NCI-H82 treated with DMSO at 0.1 percent for 48 hours (cell line): ENCODE measurements at regions not wholly inside any gene's neighbourhood (a gene's known extent, or its start where the extent isn't known, plus 50 kb on each side); places are given as distances from the start of the nearest gene placed in this dataset.
A peak's percentile ranks its signal among the peaks of the same experiment; 100 is the strongest.
"Not testable (repeated sequence)": the region's sequence is repeated elsewhere in the genome, so short reads cannot be mapped to it uniquely, and the experiment has no call there.

Experiments used
- DNase-seq: peaks from one replicate; lab custom pipeline; 2025; ENCODE audit not compliant: unreplicated experiment; lab: John Stamatoyannopoulos, UW

DNA sequence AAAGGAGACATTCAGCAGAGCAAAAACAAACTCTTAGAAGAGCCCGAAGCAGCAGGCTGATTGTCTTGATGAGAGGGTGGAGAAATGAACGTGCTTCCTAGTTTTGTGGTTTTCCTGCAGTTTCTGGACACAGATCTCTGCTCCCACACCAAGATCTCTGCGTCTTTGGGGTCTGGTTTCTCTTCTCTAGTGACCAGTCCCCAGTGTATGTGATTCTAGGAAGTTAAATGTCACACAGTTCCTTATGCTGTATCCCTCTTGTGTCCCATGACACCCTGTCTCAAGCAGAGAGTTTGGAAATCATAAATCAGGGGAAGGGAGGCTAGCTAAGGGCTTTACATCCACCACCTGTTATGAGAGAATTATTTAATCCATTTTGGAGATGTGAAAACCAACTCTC lies 55.4 kb upstream of the KLF14 start:
- DNase-seq, result no peak

DNA sequence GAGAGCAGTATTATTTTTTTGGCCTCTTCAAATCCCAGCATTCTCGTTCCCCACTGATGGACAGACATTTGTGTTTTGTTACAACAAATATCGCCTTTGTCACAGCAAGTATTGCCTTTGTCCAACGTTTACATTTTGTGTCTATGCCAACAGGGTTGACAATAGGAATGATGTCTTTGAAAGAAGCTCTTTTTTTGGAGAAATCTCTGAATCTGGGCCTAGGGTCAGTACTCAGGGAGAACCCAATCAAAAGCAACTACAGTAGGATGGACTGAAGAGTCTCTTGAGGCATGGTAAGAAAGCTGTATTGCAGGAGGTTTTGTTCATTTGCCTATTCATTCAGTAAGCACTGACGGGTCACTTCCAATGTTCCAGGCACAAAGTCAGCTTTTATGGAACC lies 57.7 kb upstream of the KLF14 start:
- DNase-seq, result no peak

DNA sequence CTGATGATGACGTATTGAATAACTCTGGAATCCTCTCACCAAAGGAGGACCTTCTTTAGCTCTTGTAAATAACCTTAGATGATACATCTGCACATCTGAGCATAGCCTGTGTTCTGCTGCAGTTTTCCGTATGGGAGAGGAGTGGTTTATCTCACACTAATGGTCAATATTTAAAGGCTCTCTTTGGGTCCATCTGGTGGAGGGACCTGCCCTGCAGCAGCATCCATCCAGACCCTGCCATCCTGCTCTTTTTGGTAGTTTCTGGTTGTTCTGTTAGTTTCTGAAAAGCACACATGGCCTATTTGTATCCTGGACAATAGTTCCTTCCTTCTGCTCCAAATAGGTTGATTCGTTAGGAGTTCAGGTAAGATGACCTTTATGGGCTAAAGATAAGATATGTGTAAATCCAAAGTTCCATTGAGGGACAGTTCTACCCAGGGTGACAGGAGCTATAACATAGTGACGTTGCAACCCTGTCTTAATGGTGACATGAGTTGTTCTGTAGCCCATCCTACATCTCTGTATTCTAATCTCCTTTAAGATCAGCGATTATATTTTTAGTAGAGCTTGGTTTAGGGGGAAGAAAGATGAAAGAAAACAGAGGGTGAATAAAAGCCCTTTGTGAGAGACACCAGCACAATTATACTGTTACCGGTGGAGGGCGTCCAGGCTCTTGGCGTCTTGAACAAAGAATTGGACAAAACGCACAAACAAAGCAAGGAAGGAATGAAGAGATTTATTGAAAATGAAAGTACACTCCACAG lies 60.0 kb upstream of the KLF14 start:
- DNase-seq, result no peak

DNA sequence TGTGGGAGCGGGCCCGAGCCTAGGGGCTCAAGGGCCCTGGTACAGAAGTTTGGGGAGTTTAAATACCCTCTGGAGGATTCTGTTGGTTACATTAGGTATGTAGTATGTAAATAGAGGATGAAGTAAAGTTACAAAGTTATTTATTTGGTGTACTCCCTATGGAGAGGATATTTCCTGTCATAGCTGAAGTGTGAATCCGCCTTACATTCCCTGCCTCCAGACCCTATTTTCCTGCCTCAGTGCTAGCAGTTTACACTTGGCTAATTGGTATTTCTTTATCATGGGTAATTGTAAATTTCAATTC lies 60.6 kb upstream of the KLF14 start:
- no peak for DNase-seq

DNA sequence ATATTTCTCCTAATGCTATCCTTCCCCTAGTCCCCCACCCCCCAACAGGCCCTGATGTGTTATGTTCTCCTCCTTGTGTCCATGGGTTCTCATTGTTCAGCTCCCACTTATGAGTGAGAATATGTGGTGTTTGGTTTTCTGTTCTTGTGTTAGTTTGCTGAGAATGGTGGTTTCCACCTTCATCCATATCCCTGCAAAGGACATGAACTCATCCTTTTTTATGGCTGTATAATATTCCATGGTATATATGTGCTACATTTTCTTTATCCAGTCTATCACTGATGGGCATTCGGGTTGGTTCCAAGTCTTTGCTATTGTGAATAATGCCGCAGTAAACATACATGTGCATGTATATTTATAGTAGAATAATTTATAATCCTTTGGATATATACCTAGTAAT lies 62.4 kb upstream of the KLF14 start:
- not testable (repeated sequence) for DNase-seq

DNA sequence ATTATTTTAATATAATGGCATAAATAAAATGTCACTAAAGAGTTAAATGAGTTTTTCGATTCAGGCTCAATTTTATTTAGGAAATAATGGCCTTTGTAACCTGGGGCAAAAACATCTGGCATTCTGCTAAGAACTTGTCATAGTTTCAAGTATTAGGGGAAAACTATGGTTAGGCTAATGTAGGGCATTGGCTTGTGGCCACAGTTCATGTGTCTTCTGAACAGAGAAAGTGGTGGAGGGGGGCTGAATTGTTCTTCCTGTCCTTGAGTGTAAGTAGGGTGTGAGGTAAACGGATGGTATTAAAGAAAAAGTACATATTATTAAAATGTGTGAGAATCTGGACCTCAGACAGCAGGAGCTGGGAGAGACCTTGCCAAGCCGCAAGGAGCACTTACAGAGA lies 69.1 kb upstream of the KLF14 start:
- DNase-seq, result no peak

DNA sequence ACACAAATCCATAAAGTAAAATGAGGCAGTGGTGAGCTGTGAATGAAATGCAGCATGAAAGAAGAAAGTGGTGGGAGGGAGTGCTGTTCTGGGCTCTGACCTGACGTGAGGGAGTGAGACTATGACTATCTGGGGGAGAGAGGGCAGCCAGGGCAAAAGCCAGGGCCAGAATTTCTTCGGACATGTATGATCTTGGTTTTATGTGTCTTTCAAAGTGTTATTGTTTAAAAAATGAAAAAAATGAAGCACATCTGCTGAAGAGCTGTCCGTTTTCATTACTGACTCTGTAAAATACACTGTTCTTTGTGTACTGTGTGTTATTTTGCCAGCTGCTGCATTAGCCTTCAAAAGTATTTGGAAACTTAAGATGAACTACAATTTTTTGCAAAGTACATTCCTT lies 70.2 kb upstream of the KLF14 start:
- DNase-seq, result no peak

DNA sequence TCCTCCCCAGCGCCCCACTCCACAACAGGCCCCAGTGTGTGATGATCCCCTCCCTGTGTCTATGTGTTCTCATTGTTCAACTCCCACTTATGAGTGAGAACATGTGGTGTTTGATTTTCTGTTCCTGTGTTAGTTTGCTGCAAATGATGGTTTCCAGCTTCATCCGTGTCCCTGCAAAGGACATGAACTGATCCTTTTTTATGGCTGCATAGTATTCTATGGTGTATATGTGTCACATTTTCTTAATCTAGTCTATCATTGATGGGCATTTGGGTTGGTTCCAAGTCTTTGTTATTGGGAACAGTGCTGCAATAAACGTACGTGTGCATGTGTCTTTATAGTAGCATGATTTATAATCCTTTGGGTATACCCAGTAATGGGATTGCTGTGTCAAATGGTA lies 78.8 kb upstream of the KLF14 start:
- DNase-seq, result not testable (repeated sequence)

DNA sequence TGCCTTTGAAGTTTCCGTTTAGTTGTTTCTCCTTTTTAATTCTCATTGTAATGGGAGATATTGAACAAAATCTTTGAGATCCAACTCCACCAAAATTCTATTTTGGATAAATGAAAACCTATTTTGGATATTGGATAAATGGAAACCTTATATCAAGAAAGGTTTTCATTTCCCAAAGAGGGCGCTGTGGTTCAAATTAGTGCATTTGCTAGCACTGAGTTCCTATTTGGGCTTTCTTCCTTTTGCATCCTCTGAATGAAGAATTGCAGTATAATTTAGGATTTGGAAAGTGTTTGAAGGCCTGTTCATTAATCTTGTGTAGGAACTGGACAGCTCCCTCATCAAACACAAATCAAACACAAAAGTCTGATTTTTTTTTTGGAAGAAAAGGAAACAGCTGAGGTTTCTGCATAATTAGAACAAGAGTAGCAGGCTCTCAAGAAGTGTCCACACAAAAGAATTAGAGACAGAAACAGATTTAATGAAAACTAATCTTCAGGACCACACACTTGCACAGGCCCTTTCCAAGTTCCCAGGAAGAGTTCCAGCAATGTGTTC lies 80.8 kb upstream of the KLF14 start:
- no peak for DNase-seq

DNA sequence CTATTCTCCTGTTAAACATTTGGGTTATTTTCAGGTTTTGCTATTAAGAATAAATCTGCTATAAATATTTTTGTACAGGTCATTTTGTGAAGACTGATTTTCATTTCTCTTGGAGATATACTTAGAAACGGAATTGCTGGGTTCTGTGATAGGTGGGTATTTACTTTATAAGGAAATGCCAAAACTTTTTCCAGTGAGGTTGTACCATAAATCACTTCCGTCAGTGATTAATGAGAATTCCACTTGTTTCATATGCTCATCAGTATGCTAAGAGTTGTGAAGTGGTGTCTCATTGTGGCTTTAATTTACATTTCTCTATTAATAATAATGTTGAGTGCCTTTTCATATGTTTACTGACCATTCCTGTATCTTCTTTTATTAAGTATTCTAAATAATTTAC lies 84.0 kb upstream of the KLF14 start:
- no peak for DNase-seq

DNA sequence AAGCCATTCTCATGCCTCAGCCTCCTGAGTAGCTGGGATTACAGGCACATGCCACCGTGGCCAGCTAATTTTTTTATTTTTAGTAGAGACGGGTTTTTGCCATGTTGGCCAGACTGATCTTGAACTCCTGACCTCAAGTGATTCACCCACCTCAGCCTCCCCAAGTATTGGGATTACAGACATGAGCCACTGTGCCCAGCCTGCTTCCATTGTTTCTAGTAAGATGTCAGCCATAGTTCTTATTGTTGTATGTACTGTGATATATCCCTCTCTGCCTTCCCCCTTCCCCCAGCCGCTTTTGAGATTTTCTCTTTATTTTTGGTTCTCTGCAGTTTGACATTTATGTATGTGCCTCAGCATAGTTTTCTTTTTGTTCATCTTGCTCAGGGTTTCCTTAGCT lies 87.9 kb upstream of the KLF14 start:
- DNase-seq, result no peak

DNA sequence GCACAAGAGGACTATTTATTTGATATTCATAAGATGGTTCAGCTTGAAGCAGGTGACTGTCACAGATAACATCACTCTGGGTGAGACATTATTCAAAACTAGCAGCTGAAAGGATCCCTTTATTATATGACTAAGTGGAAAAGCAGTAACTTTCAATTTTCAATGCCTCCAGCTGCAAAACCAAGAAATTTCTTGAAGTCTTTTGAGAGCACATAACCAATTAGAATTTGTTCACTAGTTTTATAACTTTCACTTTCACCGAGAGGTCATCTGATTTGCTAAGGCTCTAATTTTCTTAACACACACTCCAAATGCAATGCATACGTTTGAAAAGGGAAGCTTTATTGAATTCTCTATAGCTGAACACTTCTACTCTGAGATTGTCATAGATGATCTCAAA lies 88.6 kb upstream of the KLF14 start:
- no peak for DNase-seq

DNA sequence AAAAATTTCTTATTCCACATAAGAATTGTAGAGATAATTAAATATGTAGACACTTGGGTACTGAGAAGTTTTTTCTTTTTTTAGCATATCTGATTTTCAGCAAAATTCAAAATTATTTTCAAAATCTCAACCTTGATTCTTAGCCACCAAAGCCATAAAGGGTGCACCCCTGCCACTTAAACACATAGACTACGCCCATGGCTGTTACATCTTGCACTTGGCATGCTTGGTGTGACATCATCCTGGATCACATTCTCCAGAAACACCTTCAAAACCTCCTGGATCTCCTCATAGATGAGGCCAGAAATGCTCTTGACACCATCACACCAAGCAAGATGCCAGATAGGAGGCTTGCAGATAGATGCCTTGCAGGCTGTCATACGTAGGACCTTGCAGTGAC lies 89.1 kb upstream of the KLF14 start:
- DNase-seq, result no peak

DNA sequence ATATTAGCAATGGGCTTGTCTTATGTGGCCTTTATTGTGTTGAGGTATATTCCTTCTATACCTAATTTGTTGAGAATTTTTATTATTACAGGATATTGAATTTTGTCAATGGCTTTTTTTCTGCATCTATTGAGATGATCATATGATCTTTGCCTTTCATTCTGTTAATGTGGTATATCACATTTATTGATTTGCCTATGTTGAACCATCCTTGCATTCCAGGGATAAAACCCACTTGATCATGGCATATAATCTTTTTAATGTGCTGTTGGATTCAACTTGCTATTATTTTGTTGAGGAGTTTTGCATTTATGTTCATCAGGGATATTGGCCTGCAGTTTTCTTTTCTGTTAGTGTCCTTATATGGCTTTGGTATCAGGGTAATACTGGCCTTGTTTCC lies 91.8 kb upstream of the KLF14 start:
- no peak for DNase-seq

DNA sequence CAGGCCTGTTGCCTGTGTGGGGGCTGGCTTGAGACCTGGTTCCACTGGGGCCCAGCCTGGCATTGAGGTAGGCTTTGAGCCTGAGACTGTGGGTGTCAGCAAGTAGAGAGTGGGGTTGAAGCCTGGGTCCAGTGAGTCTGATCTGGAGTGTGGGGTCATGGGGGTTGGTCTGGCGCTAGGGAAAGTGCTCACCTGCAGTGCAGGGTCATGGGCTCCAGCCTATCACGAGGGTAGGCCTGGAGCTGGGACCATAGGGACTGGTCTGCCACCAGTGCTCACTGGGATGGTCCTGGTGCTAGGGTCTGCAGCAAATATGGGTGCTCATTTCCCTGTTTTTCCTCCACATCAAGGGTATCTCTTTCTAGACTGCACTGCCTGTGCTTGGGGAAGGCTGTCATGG lies 95.4 kb upstream of the KLF14 start:
- DNase-seq, result no peak

DNA sequence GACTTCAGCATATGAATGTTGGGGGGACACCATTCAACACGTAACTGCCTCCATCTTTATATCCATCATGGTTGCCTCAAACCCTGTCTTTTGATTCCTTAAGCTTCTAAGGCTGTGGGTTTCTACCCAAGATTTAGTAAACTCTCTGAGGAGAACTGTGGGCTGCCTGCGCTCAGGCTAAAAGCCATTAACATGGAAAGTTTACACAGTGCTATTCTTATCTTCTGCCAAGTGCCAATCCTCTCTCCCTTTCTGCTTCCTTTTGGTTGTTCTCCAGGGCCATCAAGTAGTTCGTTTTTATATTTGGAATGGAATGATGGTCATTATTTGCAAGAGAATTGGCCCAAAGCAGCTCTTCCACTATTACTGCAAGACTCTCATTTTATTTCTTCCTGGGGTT lies 97.3 kb upstream of the KLF14 start:
- no peak for DNase-seq

DNA sequence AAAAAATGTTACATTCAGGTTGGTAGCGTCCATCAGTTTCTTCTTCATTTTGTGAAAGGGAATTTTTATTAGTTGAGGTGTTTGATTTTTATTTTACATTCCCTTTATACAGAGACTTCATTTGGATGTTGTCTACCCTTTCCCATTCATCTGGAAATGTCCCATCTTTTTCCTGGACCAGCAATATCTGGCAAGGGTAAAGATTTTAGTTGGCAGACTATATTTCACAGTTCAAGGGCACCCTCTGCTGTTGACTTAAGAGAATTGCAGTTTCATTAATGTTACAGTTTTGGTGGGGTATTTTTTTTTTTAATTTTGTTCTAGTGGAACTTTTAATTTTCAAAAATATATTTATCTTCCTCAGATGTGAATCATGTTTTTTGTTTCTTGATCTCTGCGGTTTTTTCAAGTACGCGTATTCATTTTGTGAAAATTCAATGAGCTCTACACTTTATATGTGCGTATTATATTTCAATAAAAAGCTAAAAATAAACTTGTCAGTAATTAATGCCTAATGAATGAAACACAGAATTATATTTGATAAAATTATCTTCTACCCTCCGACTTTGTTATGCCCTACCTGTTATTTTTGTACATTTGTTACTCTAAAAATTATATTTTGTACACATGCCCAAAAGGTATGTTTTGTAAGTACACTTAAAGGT lies 97.9 kb upstream of the KLF14 start:
- DNase-seq, result peak; percentile 27

DNA sequence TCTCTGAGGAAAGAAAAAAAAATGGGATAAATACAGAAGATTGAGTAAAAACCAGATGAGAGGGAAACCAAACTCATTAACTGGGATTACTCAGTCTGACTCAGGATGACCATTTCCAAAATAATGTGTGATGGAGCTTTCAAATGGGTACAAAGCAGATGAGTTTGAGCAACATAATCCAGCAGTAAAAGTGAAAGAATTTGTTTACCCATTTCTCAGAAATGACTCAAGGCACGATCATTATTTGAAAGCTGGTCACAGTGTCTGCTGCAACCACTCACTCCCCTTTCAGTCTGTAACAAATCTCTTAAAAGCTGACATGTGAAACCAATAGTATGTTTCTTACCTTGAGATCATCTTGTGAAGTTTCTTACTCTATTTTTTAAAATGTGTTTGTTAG lies 104.7 kb upstream of the KLF14 start:
- no peak for DNase-seq

DNA sequence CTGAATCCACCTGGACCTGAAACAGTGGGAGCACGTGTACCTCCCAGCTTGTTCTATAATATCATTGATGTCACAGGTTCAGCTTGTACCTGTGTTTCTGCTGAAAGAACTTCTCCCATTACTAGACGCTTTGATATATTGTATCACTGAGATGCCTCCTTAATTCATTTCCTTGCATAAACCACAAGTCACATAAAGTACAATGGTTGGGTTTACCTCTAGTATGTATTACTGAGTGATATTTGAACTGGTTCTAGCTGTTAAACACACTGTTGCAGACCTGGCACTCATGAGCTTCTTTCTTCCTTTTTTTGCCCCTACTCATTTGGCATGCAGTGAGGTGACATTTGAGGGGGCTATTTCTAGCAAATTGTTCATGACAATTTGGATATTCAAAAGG lies 106.6 kb upstream of the KLF14 start:
- no peak for DNase-seq

DNA sequence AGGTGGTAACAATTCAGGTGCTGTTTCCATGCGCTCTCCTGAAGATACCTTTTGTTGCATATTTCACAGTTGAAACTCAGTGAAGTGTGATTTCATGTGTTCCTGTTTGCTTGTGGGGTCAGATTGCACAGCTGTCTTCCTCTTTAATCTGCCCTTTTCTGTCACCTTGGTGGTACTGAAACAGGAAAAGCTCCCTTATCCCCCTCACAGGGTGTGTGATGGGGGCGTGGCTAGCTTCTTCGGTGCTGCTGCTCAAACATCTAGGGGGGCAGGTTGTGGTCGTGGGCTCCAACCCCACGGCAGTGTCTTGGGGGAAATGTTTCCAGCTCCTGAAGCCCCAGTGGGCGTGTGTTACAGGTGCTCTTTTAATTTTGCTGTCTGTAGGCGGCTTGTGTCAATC lies 107.4 kb upstream of the KLF14 start:
- no peak for DNase-seq

DNA sequence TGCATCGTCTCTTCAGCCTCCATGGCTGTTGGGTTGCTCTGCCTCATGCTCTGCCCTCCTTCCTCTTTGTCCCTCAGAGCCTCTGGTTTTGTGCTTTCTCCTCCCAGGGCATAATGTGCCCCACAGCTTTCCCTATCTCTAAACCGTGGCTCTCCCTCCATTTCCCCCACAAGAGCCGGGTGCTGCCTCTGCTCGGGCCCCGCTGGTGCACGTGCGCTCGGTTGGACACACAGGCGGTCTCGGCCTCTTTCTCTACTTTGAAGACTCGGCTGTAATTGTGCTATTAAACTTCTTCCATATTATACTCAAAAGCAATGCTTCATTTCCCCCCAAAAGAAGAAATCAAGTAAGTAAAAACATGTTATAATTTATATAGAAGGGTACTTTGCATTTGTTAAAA lies 109.7 kb upstream of the KLF14 start:
- DNase-seq, result no peak

DNA sequence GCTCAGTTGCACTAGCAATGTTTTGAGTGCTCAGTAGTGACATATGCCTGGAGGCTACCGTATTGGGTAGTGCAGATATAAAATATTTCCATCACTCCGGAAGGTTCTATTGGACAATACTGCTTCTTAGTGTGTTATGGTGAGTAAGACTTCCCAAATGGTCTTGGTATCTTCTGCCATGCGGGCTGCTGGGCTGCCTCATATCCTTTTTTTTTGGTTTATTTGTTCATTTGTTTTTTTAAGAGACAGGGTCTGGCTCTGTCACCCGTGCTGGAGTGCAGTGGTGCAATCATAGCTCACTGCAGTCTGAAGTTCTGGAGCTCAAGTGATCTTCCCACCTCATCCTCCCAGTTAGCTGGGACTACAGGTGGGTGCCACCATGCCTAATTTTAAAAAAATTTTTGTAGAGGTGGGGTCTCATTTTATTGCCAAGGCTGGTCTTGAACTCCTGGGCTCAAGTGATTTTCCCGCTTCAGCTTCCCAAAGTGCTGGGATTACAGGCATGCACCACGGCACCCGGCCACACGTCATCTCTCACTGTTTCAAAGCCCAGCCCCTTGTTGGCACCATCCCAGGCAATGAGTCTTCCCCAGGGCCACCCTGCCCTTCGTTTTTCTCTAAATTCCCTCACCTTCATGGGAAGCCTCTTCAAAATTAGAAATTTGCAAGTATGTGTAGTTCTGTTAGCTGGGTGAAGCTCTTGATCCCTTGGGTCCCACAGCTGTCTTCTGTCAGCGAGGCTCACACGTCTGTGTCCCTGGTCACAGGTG lies 111.0 kb upstream of the KLF14 start:
- DNase-seq, result no peak
